ENCODE measurements at regions not wholly inside any gene's neighbourhood (a gene's known extent, or its start where the extent isn't known, plus 50 kb on each side); places are given as distances from the start of the nearest gene placed in this dataset.
A peak's percentile ranks its signal among the peaks of the same experiment; 100 is the strongest.

DNA sequence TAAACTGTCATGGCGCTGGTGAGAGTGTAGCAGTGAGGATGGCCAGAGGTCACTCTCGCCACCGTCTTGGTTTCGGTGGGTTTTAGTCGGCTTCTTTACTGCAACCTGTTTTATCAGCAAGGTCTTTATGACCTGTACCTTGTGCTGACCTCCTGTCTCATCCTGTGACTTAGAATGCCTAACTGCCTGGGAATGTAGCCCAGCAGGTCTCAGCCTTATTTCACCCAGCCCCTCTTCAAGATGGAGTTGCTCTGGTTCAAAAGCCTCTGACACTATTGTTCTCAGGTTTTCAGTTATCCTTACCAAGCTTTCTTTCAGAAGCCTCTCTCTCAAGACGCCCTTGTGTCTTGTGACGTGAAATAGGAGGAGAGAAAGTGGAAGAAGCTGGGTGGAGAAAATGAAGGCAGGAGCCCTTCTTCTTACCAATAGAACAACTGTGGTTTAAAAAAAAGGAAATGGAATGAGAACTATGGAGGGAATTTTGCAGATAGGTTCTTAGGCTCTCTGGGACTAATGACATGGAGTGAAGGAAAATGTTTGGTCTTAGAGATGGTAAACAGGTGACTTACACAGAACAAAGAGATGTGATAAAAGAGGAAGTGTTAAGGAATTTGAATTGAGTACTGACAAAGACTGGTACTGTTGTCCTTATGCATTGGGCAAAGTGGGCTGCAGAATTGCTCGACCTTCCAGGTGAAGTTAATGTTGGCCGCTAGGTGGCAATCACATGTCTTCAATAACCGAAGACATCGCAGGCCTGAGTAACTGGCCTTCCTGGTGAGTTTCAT lies 133.3 kb upstream of the RAI14 start:
- in situ Hi-C loops (cut with MboI): no loop called here
- ATAC-seq (peak; percentile 88), DNase-seq (ENCODE audit: extremely low read depth in 1 of 4, low spot score in 3 of 4) (peak; percentile 77 to 88 (median 79)), FAIRE-seq (peak; percentile 92)
- intact Hi-C loops (cut with micrococcal nuclease): loop anchor here (1.0 to 10.0 kb wide), 7 partner anchors 16 to 481 kb away; partner anchors contain the start of gene RAI14
- Histone ChIP-seq H2AFZ (ENCODE audit: low read depth, low read length) (peak overlapping the region; percentile 6; the same call in 1 of the 2 replicates), H3K9me3 (replicated peaks; ENCODE audit: control insufficient read depth, insufficient read depth, low read depth, low read length) (no peaks in the 10 kb centered on the region), H4K20me1 (replicated peaks; ENCODE audit: control insufficient read depth, insufficient read depth, low read length) (no peaks in the 10 kb centered on the region), H3K79me2 (ENCODE audit: control insufficient read depth, insufficient read depth, low read length) (no peaks in the 10 kb centered on the region), H3K4me1 (replicated peaks in 1 of 2; ENCODE audit: control insufficient read depth in 2 of 2, insufficient read depth in 2 of 2, low read length in 2 of 2) (peaks cover 14 to 35% of the 10 kb centered on the region in 2 experiments; a peak in 3 of 5 replicates), H3K4me3 (no peak overlapping the region), H3K9ac (ENCODE audit: insufficient read depth in 1 of 2, low read depth in 2 of 2, low read length in 2 of 2) (no peak overlapping the region), H3K9me1 (ENCODE audit: control insufficient read depth, insufficient read depth, low read length) (no peaks in the 10 kb centered on the region), H3K27me3 (ENCODE audit: control insufficient read depth in 2 of 2, insufficient read depth in 2 of 2, low read length in 2 of 2) (no peaks in the 10 kb centered on the region), H3K4me2 (ENCODE audit: insufficient read depth, low read length) (no peak overlapping the region), H3K36me3 (ENCODE audit: control insufficient read depth, insufficient read depth, low read length) (no peaks in the 10 kb centered on the region), H3K27ac (ENCODE audit: extremely low read depth, low read depth, low read length) (no peak overlapping the region; the same call in 2 of the 3 replicates)
- BruUV-seq (replicated peaks): no TSS peak
- POLR2A ChIA-PET: interaction anchor here (0.7 to 1.0 kb wide), 4 partner anchors 9 to 381 kb away, joined by 3 to 5 read pairs (median 3); no protein-coding TSS in a partner anchor
- 34% methylated on average over 11 of the region's 11 CpGs for WGBS (ENCODE audit: insufficient coverage, low coverage, missing lambda C conversion rate)
- CTCF ChIA-PET (ENCODE audit: low intra/inter-chr PET ratio): interaction anchor here (0.6 to 2.9 kb wide), 10 partner anchors 14 to 1928 kb away, joined by 3 to 38 read pairs (median 4); partner anchors contain the start of gene RAI14
- TF ChIP-seq ZNF274 (IDR thresholded peaks at IDR 0.05; ENCODE audit: borderline replicate concordance, low read depth, low read length): no peak
- no peak for TF ChIP-seq NCOA4 (IDR thresholded peaks at IDR 0.05; ENCODE audit: partially characterized antibody)
- TF ChIP-seq ZNF57 (CRISPR knock-in tag; IDR thresholded peaks at IDR 0.05): no peak
- TF ChIP-seq, protein P1, sequence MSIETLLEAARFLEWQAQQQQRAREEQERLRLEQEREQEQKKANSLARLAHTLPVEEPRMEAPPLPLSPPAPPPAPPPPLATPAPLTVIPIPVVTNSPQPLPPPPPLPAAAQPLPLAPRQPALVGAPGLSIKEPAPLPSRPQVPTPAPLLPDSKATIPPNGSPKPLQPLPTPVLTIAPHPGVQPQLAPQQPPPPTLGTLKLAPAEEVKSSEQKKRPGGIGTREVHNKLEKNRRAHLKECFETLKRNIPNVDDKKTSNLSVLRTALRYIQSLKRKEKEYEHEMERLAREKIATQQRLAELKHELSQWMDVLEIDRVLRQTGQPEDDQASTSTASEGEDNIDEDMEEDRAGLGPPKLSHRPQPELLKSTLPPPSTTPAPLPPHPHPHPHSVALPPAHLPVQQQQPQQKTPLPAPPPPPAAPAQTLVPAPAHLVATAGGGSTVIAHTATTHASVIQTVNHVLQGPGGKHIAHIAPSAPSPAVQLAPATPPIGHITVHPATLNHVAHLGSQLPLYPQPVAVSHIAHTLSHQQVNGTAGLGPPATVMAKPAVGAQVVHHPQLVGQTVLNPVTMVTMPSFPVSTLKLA (conservative IDR thresholded peaks at IDR 0.05): 0 out of 4 replicates have a peak, but pooled peaks of 1 of the 2 experiments have one; percentile 24
- no peak for TF ChIP-seq NR4A1 (CRISPR knock-in tag; IDR thresholded peaks at IDR 0.05)
- TF ChIP-seq NR4A1 (tag; IDR thresholded peaks at IDR 0.05): 0 out of 2 replicates have a peak, but pooled peaks have one; percentile 64
- TF ChIP-seq HOXB6 (CRISPR knock-in tag; IDR thresholded peaks at IDR 0.05; ENCODE audit: borderline replicate concordance): no peak
- TF ChIP-seq KAT8 (IDR thresholded peaks at IDR 0.05; ENCODE audit: low read depth): no peak
- no peak for TF ChIP-seq GABPB1 (CRISPR knock-in tag; IDR thresholded peaks at IDR 0.05)
- TF ChIP-seq CBX8 (IDR thresholded peaks at IDR 0.05; ENCODE audit: borderline replicate concordance, extremely low read depth, low read depth, low read length, poor library complexity, severe bottlenecking): no peak
- TF ChIP-seq KDM4B (IDR thresholded peaks at IDR 0.05; ENCODE audit: borderline replicate concordance in 2 of 2, low read depth in 1 of 2): no peak
- TF ChIP-seq CTBP1 (IDR thresholded peaks at IDR 0.05; ENCODE audit: borderline replicate concordance): 0 out of 2 replicates have a peak, but pooled peaks have one; percentile 61

Measured in K562 (cell line).